Pancreas (tissue), 10 donors: ENCODE measurements at regions not wholly inside any gene's neighbourhood (a gene's known extent, or its start where the extent isn't known, plus 50 kb on each side); places are given as distances from the start of the nearest gene placed in this dataset.
"Not testable (repeated sequence)": the region's sequence is repeated elsewhere in the genome, so short reads cannot be mapped to it uniquely, and the experiment has no call there.

Source experiments
- ATAC-seq, 4 donors: fragments of 200-7000 bp; cut with Tn5 transposase; one replicate each; pipeline versions ENCODE4 v1.8.0 to v1.9.1; 2020; ENCODE audit warnings: mild to moderate bottlenecking in 4 of 4, moderate library complexity in 4 of 4
- DNase-seq, 6 donors: peaks; one replicate each; pipeline ENCODE4 v3.0.0-alpha.2; 2020
- FAIRE-seq: peaks from 2 replicates; lab custom pipeline; 2012; peaks lifted over from hg19 to GRCh38; lab: Jason Lieb, UNC
- H3K27ac ChIP-seq, 4 donors: fragments of 200-600 bp; sonication (generic); 1 replicate in 3 of 4; 2 replicates in 1 of 4; pipeline versions ENCODE4 v1.5.0 to v1.8.0; 2020
- H3K27me3 ChIP-seq, 4 donors: fragments of 200-600 bp; one replicate each; pipeline ENCODE4 v1.8.0; 2021
- H3K36me3 ChIP-seq, 3 donors: fragments of 200-600 bp; sonication (generic) in 1 of 3; one replicate each; pipeline versions ENCODE4 v1.5.0 to v1.8.0; 2020 to 2021
- H3K4me1 ChIP-seq, 3 donors: fragments of 200-600 bp; one replicate each; pipeline ENCODE4 v1.8.0; 2021
- H3K4me3 ChIP-seq, 4 donors: fragments of 200-600 bp; sonication (generic) in 2 of 4; one replicate each; pipeline versions ENCODE4 v1.5.0 to v1.8.0; 2020 to 2021
- H3K9me3 ChIP-seq, 4 donors: fragments of 200-600 bp; one replicate each; pipeline ENCODE4 v1.8.0; 2021
- WGBS, 2 donors: extraction: QIAGEN DNeasy Blood & Tissue Kit; methylation state at CpG; one replicate each; pipeline ENCODE4 v1.1.7; 2013; 5-methylcytosine and 5-hydroxymethylcytosine counted together
- intact Hi-C, 3 donors: fragments of 100-400 bp; cut with DNase I; formaldehyde crosslinking; loops; one replicate each; pipeline versions ENCODE4 v1.11.1 to v1.14.2; 2022
- TF ChIP-seq, protein P1 (sequence below), 4 donors: fragments of 200-600 bp; sonication (generic) in 3 of 4; IDR thresholded peaks; one replicate each; pipeline versions ENCODE4 v1.5.0 to v1.8.0; 2021; ENCODE audit warnings: antibody characterized with exemption in 4 of 4
- donor health status: healthy with polysubstance abuse.
- donor health status: DM: no; HTN: no; CAD: no; lungs with moderate emphysema.
- donor health status: DM: no; HTN: no; CAD: no.
- donor health status: control.
- donor health status: control.
- donor health status: Bipolar disorder and iron deficiency.
- donor health status: DM: yes; HTN: yes; CAD: no.
- donor health status: DM: no; HTN: no; CAD: no.
- donor health status: DM: no; HTN: no; CAD: no.
- donor health status: DM: yes; HTN: yes; CAD: no.

- Histone ChIP-seq H3K4me3 (no peak overlapping the region), H3K36me3 (no peaks in the 10 kb centered on the region), H3K27ac (no peak overlapping the region), H3K4me1 (no peaks in the 10 kb centered on the region), H3K27me3 (no peaks in the 10 kb centered on the region), H3K9me3 (no peaks in the 10 kb centered on the region)
- FAIRE-seq: no peak
- intact Hi-C loops: no loop called here
- TF ChIP-seq, protein P1, sequence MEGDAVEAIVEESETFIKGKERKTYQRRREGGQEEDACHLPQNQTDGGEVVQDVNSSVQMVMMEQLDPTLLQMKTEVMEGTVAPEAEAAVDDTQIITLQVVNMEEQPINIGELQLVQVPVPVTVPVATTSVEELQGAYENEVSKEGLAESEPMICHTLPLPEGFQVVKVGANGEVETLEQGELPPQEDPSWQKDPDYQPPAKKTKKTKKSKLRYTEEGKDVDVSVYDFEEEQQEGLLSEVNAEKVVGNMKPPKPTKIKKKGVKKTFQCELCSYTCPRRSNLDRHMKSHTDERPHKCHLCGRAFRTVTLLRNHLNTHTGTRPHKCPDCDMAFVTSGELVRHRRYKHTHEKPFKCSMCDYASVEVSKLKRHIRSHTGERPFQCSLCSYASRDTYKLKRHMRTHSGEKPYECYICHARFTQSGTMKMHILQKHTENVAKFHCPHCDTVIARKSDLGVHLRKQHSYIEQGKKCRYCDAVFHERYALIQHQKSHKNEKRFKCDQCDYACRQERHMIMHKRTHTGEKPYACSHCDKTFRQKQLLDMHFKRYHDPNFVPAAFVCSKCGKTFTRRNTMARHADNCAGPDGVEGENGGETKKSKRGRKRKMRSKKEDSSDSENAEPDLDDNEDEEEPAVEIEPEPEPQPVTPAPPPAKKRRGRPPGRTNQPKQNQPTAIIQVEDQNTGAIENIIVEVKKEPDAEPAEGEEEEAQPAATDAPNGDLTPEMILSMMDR (IDR thresholded peaks at IDR 0.05): no peak
- DNase-seq: no peak
- WGBS, 2 donors: 88 to 95% methylated on average over 4 of the region's 4 CpGs
- no peak for ATAC-seq
Observed at GRCh38 chr1:19024532-19024931, 68.1 kb upstream of the IFFO2 start.

DNA sequence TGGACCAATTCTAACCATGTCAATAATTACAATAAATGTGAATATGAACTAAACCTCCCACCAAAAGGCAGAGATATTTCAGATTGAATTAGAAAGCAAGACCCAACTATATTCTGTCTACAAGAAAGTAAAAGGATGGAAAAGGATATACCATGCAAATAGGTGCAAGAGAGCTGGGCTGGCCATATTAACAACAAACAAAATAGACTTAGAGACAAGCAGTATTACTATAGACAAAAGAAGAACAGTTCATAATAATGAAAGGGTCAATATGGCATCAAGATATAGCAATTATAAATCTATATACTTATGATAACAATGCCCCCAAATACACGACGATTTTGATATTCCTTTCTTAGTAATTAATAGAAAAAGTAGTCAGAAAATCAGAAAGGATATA is 67.3 kb upstream of the IFFO2 start:
- TF ChIP-seq, protein P1 (IDR thresholded peaks at IDR 0.05): no peak
- no peak for FAIRE-seq
- Histone ChIP-seq H3K27ac (no peak overlapping the region), H3K4me3 (no peak overlapping the region), H3K4me1 (no peaks in the 10 kb centered on the region), H3K36me3 (no peaks in the 10 kb centered on the region), H3K9me3 (no peaks in the 10 kb centered on the region), H3K27me3 (no peaks in the 10 kb centered on the region)
- intact Hi-C loops: no loop called here
- DNase-seq: no peak
- WGBS, 2 donors: 70 to 90% methylated on average over 2 of the region's 2 CpGs
- no peak for ATAC-seq

GRCh38 chr1:19021845-19022244 is 65.4 kb upstream of the IFFO2 start:
- Histone ChIP-seq H3K4me3 (no peak overlapping the region), H3K27ac (no peak overlapping the region), H3K36me3 (no peaks in the 10 kb centered on the region), H3K9me3 (no peaks in the 10 kb centered on the region), H3K4me1 (peaks cover 3 to 7% (median 5%) of the 10 kb centered on the region in 3 donors), H3K27me3 (no peaks in the 10 kb centered on the region)
- no peak for DNase-seq
- no peak for FAIRE-seq
- WGBS, 2 donors: 60 to 67% methylated on average over 2 of the region's 2 CpGs
- intact Hi-C loops: no loop called here
- TF ChIP-seq, protein P1 (IDR thresholded peaks at IDR 0.05): no peak
- no peak for ATAC-seq

DNA sequence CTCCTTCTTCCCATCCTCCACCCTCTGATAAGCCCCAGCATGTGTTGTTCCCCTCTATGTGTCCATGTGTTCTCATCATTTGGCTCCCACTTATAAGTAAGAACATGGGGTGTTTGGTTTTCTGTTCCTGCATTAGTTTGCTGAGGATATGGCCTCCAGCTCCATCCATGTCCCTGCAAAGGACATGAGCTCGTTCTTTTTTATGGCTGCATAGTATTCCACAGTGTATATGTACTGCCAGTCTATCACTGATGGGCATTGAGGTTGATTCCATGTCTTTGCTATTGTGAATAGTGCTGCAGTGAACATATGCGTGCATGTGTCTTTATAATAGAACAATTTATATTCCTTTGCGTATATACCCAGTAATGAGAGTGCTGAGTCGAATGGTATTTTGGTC is 62.8 kb upstream of the IFFO2 start:
- H3K4me3 ChIP-seq, H3K27me3 ChIP-seq, H3K27ac ChIP-seq, H3K9me3 ChIP-seq, H3K4me1 ChIP-seq, H3K36me3 ChIP-seq, ATAC-seq, intact Hi-C loops, DNase-seq, FAIRE-seq: not testable (repeated sequence)
- WGBS, 2 donors: 95 to 98% methylated on average over 4 of the region's 4 CpGs

DNA sequence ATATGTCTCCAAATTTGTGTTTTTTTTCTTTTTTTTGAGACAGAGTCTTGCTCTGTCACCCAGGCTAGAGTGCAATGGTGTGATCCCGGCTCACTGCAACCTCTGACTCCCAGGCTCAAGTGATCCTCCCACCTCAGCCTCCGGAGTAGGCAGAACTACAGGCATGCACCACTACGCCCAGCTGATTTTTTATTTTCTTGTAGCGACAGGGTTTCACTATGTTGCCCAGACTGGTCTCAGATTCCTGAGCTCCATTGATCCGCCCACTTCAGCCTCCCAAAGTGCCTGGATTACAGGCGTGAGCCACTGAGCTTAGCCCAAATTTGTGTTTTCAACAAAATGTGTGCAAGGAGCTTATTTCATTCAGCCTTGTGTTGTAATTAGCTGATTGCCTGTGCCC is 59.0 kb upstream of the IFFO2 start:
- ATAC-seq: no peak
- intact Hi-C loops: no loop called here
- TF ChIP-seq, protein P1 (IDR thresholded peaks at IDR 0.05): no peak

More for the DNA sequence above, 59.0 kb upstream of the IFFO2 start:
- FAIRE-seq: no peak
- peaks cover 24 to 32% (median 28%) of the 10 kb centered on the region in 3 donors for H3K4me1 ChIP-seq
- no peaks in the 10 kb centered on the region for H3K36me3 ChIP-seq
- no peaks in the 10 kb centered on the region for H3K9me3 ChIP-seq
- H3K27me3 ChIP-seq: no peaks in the 10 kb centered on the region
- H3K4me3 ChIP-seq: no peak overlapping the region
- WGBS, 2 donors: 93 to 94% methylated on average over 6 of the region's 6 CpGs
- H3K27ac ChIP-seq: no peak overlapping the region
- DNase-seq: no peak
